ENCODE measurements at regions not wholly inside any gene's neighbourhood (a gene's known extent, or its start where the extent isn't known, plus 50 kb on each side); places are given as distances from the start of the nearest gene placed in this dataset.

DNA sequence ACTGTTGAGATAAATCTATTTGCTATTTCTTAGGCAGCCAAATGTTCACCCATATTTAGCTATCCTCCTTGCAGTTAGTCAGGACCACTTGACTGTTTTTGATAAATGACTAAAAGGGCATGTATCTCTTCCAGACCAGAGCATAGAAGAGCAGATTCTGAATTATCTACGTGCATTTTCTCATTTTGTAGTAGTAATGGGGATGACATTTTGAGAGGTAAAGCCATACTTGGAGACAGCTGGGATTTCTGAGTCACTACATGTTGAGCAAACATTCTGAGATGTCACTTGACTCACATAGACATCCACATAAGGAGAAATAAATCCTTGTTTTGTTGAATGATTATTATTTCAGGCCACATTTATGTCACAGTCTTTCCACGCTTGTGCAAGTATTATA is 297.6 kb downstream of the CDH10 start:
- DNase-seq (ENCODE audit: low read depth) = no peak
- TF ChIP-seq, protein P1, sequence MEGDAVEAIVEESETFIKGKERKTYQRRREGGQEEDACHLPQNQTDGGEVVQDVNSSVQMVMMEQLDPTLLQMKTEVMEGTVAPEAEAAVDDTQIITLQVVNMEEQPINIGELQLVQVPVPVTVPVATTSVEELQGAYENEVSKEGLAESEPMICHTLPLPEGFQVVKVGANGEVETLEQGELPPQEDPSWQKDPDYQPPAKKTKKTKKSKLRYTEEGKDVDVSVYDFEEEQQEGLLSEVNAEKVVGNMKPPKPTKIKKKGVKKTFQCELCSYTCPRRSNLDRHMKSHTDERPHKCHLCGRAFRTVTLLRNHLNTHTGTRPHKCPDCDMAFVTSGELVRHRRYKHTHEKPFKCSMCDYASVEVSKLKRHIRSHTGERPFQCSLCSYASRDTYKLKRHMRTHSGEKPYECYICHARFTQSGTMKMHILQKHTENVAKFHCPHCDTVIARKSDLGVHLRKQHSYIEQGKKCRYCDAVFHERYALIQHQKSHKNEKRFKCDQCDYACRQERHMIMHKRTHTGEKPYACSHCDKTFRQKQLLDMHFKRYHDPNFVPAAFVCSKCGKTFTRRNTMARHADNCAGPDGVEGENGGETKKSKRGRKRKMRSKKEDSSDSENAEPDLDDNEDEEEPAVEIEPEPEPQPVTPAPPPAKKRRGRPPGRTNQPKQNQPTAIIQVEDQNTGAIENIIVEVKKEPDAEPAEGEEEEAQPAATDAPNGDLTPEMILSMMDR (conservative IDR thresholded peaks at IDR 0.05; ENCODE audit: low read depth, low read length) = no peak
- H3K4me3 ChIP-seq (ENCODE audit: low read length) = no peak overlapping the region

- H3K4me3 ChIP-seq (ENCODE audit: low read length) = no peak overlapping the region
- TF ChIP-seq, protein P1 (conservative IDR thresholded peaks at IDR 0.05; ENCODE audit: low read depth, low read length) = no peak
Observed at GRCh38 chr5:24351285-24351684, 293.5 kb downstream of the CDH10 start.

DNA sequence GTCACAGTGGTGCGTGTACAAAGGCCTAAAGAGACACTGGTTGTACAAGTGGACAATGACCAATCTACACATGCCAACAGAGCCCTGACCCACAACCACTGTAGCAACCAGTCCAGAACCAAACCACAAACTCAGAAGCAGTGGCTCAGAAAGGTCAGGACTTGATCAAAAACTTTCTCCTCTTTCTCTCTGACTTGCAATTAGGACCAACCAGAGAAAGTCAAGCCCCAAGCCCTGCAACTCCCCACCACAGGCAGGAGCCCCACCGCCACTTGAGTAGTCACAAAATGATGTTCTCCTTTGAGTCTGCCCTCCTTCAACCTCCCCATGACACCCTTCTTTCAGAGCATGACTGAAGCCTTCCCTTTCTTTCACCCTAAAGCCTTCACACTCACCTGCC is 291.8 kb downstream of the CDH10 start:
- H3K4me3 ChIP-seq (ENCODE audit: low read length) = no peak overlapping the region
- TF ChIP-seq, protein P1 (conservative IDR thresholded peaks at IDR 0.05; ENCODE audit: low read depth, low read length) = no peak
- DNase-seq (ENCODE audit: low read depth) = no peak

More at GRCh38 chr5:24351285-24351684, 293.5 kb downstream of the CDH10 start:
- no peak for DNase-seq (ENCODE audit: low read depth)

DNA sequence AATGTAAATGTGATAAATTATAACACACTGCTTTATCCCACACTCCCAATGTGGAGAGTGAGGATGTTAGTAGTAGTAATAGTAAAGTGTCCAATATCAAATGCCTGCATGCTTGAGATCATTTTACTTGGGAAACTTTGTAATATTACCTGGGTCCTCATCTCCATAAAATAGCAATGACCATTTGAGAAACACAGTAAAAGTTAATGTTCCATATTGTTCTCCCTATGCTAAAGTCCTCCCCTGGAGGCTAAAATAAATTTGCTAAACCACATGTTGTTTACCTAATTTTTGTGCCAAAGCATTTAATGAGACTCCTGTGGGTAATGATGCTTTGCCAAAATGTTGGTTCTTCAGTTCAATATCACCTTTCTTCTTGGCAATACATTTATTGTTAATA is 291.2 kb downstream of the CDH10 start:
- no peak for DNase-seq (ENCODE audit: low read depth)
- TF ChIP-seq, protein P1 (conservative IDR thresholded peaks at IDR 0.05; ENCODE audit: low read depth, low read length) = no peak
- H3K4me3 ChIP-seq (ENCODE audit: low read length) = no peak overlapping the region

DNA sequence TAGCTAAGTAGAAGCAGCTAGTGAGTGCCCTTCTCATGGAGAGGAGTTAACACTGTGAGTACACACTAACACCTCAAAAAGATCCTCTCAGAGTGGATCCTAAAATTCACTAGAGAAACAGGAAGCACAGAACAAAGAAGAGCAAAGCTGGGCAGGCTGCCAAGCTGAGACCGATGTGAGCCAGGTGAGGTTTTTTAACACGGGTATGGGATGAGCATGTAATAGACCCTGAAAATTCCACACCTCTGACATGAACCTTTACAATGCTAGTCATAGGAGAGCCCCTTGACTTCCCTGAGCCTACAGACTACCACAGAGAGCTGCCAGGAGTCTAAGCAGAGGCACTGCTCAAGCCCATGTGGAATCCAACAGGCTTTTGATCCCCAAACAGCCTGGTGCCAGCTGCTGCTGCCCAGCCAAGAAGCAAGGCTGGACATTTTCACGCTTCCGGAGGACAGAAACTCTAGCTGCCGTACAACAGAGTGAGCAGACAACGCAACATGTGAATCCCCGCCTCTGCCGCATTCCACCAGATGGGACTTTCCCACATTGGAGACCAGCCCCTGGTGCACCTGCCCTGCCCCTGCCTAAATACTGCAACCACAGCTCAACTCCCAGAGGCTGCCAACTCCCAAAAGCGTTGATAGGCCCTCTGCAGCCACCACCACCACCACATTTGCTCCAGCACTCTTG is 280.8 kb downstream of the CDH10 start:
- DNase-seq (ENCODE audit: low read depth) = no peak
- TF ChIP-seq, protein P1 (conservative IDR thresholded peaks at IDR 0.05; ENCODE audit: low read depth, low read length) = no peak
- H3K4me3 ChIP-seq (ENCODE audit: low read length) = no peak overlapping the region

GRCh38 chr5:24364711-24365110 is 280.1 kb downstream of the CDH10 start:
- TF ChIP-seq, protein P1 (conservative IDR thresholded peaks at IDR 0.05; ENCODE audit: low read depth, low read length) = no peak
- no peak for DNase-seq (ENCODE audit: low read depth)
- H3K4me3 ChIP-seq (ENCODE audit: low read length) = no peak overlapping the region

DNA sequence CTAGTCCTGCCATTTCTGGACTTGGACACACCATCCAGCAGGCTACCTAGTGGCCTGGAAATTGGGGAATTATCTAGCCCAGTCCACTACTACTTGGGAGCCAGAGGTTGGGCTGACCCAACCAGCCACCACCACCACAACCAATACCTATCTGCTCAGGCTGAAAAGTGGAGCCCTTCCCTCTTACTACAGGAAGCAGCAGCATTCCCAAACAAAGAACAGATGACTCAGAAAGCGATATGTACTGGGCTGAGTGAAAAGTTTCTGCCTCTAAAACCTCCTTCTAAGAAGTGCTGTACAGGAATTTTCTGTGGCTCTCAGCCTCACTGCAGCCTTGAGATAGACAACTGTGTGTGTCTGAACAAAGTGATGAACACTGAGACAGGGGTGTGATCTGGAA is 279.4 kb downstream of the CDH10 start:
- TF ChIP-seq, protein P1 (conservative IDR thresholded peaks at IDR 0.05; ENCODE audit: low read depth, low read length) = no peak
- no peak for DNase-seq (ENCODE audit: low read depth)
- no peak overlapping the region for H3K4me3 ChIP-seq (ENCODE audit: low read length)

Measured in retinal pigment epithelial cell (primary cell).